AG10803 (cell line): ENCODE measurements at regions not wholly inside any gene's neighbourhood (a gene's known extent, or its start where the extent isn't known, plus 50 kb on each side); places are given as distances from the start of the nearest gene placed in this dataset.
"Not testable (repeated sequence)": the region's sequence is repeated elsewhere in the genome, so short reads cannot be mapped to it uniquely, and the experiment has no call there.

Source experiments
- DNase-seq: peaks from one replicate; pipeline ENCODE4 v3.0.0; 2010; ENCODE audit warnings: low read depth
- H3K4me3 ChIP-seq: 2 replicates; pipeline ENCODE4 v1.5.1; 2011; ENCODE audit warnings: mild to moderate bottlenecking, low read length, control low read depth
- TF ChIP-seq, protein P1 (sequence below): conservative IDR thresholded peaks from 2 replicates; pipeline ENCODE4 v1.5.1; 2011; ENCODE audit warnings: mild to moderate bottlenecking, low read length, control low read depth, inconsistent platforms

DNA sequence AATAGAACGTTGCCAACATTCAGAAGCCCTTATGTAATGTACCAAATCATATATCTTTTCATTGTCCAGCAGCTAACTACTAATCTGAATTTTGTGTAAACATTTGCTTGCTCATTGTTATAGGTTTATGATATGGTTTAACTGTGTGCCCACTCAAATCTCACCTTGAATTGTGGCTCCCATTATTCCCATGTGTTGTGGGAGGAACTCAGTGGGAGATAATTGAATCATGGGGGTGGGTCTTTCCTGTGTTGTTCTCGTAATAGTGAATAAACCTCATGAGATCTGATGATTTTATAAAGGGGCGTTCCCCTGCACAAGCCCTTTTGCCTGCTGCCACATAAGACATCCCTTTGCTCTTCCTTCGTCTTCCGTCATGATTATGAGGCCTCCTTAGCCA lies 91.9 kb upstream of the CLVS2 start:
- TF ChIP-seq, protein P1, sequence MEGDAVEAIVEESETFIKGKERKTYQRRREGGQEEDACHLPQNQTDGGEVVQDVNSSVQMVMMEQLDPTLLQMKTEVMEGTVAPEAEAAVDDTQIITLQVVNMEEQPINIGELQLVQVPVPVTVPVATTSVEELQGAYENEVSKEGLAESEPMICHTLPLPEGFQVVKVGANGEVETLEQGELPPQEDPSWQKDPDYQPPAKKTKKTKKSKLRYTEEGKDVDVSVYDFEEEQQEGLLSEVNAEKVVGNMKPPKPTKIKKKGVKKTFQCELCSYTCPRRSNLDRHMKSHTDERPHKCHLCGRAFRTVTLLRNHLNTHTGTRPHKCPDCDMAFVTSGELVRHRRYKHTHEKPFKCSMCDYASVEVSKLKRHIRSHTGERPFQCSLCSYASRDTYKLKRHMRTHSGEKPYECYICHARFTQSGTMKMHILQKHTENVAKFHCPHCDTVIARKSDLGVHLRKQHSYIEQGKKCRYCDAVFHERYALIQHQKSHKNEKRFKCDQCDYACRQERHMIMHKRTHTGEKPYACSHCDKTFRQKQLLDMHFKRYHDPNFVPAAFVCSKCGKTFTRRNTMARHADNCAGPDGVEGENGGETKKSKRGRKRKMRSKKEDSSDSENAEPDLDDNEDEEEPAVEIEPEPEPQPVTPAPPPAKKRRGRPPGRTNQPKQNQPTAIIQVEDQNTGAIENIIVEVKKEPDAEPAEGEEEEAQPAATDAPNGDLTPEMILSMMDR = no peak
- no peak overlapping the region for H3K4me3 ChIP-seq
- DNase-seq = no peak

DNA sequence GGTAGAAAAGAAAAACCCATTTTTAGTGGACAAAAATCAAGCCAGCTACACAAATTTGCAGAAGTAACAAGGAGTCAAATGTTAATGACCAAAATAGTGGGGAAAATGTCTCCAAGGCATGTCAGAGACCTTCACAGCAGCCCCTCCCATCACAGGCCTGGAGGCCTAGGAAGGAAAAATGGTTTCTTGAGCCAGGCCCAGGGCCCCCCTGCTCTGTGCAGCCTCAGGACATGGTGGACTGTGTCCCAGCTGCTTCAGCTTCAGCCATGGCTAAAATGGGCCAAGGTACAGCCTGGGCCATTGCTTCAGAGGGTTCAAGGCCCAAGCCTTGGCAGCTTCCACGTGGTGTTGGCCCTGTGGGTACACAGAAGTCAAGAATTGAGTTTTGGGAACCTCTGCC lies 82.5 kb upstream of the CLVS2 start:
- no peak for DNase-seq
- H3K4me3 ChIP-seq = no peak overlapping the region
- TF ChIP-seq, protein P1 = no peak

DNA sequence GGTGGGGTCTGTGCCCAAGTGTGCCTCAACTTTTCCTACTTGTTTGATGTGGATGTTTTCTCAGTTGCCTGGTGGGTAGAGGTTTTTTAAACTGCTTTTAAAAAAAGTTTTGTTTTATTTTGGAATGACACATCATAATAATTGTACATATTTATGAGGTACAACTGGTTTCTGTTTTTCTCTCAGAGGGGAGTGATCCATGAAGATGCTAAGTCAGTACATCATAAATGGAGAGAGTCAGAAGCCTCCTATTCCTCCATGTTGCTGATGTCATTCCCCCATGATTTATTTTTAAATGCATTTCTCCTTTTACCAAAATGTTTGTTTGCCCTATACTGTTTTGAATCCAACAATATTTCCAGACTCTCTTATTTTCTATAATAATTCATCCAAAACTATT lies 77.3 kb upstream of the CLVS2 start:
- TF ChIP-seq, protein P1 = no peak
- no peak overlapping the region for H3K4me3 ChIP-seq
- no peak for DNase-seq

DNA sequence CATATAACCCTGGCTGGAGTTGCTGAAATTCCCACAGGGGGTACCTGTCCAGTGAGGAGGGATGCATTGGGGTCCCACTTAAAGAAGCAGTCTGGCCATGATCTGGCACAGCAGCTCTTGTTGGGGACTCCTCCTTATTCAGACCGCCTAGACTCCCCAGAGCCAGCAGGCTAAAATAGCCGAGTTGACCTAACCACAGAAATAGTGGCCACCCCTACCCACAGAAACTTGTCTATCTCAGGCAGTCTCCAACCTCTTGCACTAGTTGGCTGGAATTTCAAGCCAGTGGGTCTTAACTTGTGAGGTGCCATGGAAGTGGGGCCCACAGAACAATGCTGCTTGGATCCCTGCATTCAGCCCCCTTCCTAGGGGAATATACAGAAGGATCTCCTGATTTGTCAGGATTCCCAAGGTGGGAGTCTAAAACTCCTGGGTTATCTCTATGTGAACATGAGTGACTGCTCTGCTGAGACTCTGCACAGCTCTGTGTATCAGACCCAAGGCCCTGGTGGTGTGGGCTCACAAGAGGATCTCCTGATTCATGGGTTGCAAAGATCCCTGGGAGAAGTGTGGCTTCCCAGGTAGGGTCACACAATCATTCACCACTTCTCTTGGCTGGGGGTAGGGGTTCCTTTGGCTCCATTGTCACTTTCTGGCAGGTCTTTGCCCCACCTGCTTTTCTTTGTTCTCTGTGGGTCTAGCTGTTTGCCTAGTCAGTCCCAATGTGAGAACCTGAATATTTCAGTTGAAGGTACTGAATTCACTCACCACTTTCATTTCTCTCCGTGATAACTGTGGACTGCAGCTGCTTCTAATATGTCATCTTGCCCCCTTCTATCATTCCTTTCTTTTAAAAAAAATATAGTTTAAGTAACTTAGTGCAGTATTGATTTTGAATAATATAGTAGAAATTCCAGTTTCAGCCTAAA lies 65.5 kb upstream of the CLVS2 start:
- no peak for DNase-seq
- TF ChIP-seq, protein P1 = no peak
- no peak overlapping the region for H3K4me3 ChIP-seq

DNA sequence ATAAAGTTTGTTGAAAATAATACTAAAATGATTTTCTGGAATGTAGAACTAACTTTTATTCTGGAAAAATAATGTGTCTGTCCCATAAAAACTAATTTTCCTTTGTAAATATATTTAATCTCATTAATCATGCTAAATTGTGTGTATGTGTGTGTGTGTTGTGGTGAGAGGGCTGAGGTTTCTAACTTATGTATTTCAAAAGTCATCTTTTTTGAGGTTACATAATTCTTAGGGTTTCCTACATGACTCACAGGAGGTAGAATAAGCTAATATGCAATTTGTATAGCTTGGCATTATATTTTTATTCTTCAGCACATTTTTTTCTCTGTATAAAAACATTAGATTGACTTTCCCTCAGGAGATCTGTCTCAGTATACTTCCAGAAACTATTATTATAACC lies 64.1 kb upstream of the CLVS2 start:
- no peak for DNase-seq
- no peak overlapping the region for H3K4me3 ChIP-seq
- TF ChIP-seq, protein P1 = no peak

DNA sequence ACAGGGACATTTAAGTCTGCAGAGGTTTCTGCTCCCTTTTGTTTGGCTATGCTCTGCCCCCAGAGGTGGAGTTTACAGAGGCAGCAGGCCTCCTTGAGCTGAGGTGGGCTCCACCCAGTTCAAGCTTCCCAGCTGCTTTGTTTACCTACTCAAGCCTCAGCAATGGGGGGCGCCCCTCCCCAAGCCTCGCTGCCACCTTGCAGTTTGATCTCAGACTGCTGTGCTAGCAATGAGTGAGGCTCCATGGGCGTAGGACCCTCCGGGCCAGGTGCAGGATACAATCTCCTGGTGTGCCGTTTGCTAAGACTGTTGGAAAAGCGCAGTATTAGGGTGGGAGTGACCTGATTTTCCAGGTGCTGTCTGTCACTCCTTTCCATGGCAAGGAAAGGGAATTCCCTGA lies 51.1 kb upstream of the CLVS2 start:
- DNase-seq, H3K4me3 ChIP-seq: not testable (repeated sequence)
